ENCODE measurements at regions not wholly inside any gene's neighbourhood (a gene's known extent, or its start where the extent isn't known, plus 50 kb on each side); places are given as distances from the start of the nearest gene placed in this dataset.

DNA sequence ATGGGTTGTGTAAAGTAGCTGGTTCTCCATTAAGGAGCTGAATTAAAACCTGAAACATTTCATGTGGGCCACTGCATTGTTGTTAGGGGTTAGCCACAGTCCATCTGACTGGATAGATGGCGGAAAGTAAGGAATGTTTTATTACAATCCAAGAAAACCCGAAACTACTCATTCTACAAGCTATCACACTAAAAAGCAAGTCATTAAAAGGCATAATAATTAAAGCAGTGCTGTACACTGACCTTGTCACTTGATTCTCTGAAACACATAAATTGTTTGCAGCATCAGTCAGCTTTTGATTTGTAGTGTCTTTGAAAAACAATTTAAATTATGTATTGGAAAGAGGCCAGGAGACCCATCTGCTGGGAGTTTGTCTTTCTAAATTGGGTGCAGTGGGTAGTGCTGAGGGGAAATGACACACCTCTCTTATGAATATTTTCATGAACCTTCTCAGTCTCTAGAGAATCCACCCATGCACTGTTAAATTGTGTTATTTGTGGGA, 75.7 kb upstream of the ANK2 start:
- TF ChIP-seq POLR2AphosphoS5 (IDR thresholded peaks at IDR 0.05; ENCODE audit: low read depth, low read length) (no peak), FOXP2 (optimal IDR thresholded peaks at IDR 0.05; ENCODE audit: borderline replicate concordance, extremely low read depth, extremely low read length, insufficient read depth) (no peak), TAF1 (IDR thresholded peaks at IDR 0.05; ENCODE audit: borderline replicate concordance, insufficient read depth, low read length) (no peak), SIN3A (IDR thresholded peaks at IDR 0.05; ENCODE audit: borderline replicate concordance, insufficient read depth, low read length) (no peak), REST (IDR thresholded peaks at IDR 0.05; ENCODE audit: insufficient read depth in 1 of 2, low read depth in 2 of 2, low read length in 2 of 2) (no peak)

GRCh38 chr4:112975567-112976355, 73.7 kb upstream of the ANK2 start:
- TF ChIP-seq TAF1 (IDR thresholded peaks at IDR 0.05; ENCODE audit: borderline replicate concordance, insufficient read depth, low read length) (no peak), REST (IDR thresholded peaks at IDR 0.05; ENCODE audit: insufficient read depth in 1 of 2, low read depth in 2 of 2, low read length in 2 of 2) (no peak), FOXP2 (optimal IDR thresholded peaks at IDR 0.05; ENCODE audit: borderline replicate concordance, extremely low read depth, extremely low read length, insufficient read depth) (no peak), POLR2AphosphoS5 (IDR thresholded peaks at IDR 0.05; ENCODE audit: low read depth, low read length) (no peak), SIN3A (IDR thresholded peaks at IDR 0.05; ENCODE audit: borderline replicate concordance, insufficient read depth, low read length) (no peak)

GRCh38 chr4:112978691-112979472, 70.6 kb upstream of the ANK2 start:
- no peak for TF ChIP-seq TAF1 (IDR thresholded peaks at IDR 0.05; ENCODE audit: borderline replicate concordance, insufficient read depth, low read length)
- no peak for TF ChIP-seq REST (IDR thresholded peaks at IDR 0.05; ENCODE audit: insufficient read depth in 1 of 2, low read depth in 2 of 2, low read length in 2 of 2)

- no peak for TF ChIP-seq POLR2AphosphoS5 (IDR thresholded peaks at IDR 0.05; ENCODE audit: low read depth, low read length)
- no peak for TF ChIP-seq FOXP2 (optimal IDR thresholded peaks at IDR 0.05; ENCODE audit: borderline replicate concordance, extremely low read depth, extremely low read length, insufficient read depth)
- TF ChIP-seq TAF1 (IDR thresholded peaks at IDR 0.05; ENCODE audit: borderline replicate concordance, insufficient read depth, low read length) = no peak
- no peak for TF ChIP-seq SIN3A (IDR thresholded peaks at IDR 0.05; ENCODE audit: borderline replicate concordance, insufficient read depth, low read length)
- TF ChIP-seq REST (IDR thresholded peaks at IDR 0.05; ENCODE audit: insufficient read depth in 1 of 2, low read depth in 2 of 2, low read length in 2 of 2) = no peak
Measured at GRCh38 chr4:112979881-112980421, 69.5 kb upstream of the ANK2 start.

All from PFSK-1 (cell line).